BLaER1 (cell line): ENCODE measurements at regions not wholly inside any gene's neighbourhood (a gene's known extent, or its start where the extent isn't known, plus 50 kb on each side); places are given as distances from the start of the nearest gene placed in this dataset.
"Not testable (repeated sequence)": the region's sequence is repeated elsewhere in the genome, so short reads cannot be mapped to it uniquely, and the experiment has no call there.

Source experiments
- H3K27ac ChIP-seq: shearing (Covaris generic); formaldehyde crosslinking; 2 replicates; pipeline ENCODE4 v1.8.1; 2022
- H3K27me3 ChIP-seq: shearing (Covaris generic); formaldehyde crosslinking; 2 replicates; pipeline ENCODE4 v1.8.1; 2022
- H3K36me3 ChIP-seq: shearing (Covaris generic); formaldehyde crosslinking; 2 replicates; pipeline ENCODE4 v1.8.1; 2022
- H3K4me1 ChIP-seq: shearing (Covaris generic); formaldehyde crosslinking; 2 replicates; pipeline ENCODE4 v1.8.1; 2022
- H3K4me2 ChIP-seq: shearing (Covaris generic); formaldehyde crosslinking; 2 replicates; pipeline ENCODE4 v1.8.1; 2022
- H3K4me3 ChIP-seq: shearing (Covaris generic); formaldehyde crosslinking; 2 replicates; pipeline ENCODE4 v1.8.1; 2022
- H3K9ac ChIP-seq: shearing (Covaris generic); formaldehyde crosslinking; 2 replicates; pipeline ENCODE4 v1.8.1; 2022
- H3K9me3 ChIP-seq: shearing (Covaris generic); formaldehyde crosslinking; 2 replicates; pipeline ENCODE4 v1.8.1; 2022
- H4K20me1 ChIP-seq: shearing (Covaris generic); formaldehyde crosslinking; 2 replicates; pipeline ENCODE4 v1.8.1; 2022
- Cebpa-rat ChIP-seq: shearing (Covaris generic); IDR thresholded peaks from 2 replicates; pipeline ENCODE4 v1.8.1; 2022

DNA sequence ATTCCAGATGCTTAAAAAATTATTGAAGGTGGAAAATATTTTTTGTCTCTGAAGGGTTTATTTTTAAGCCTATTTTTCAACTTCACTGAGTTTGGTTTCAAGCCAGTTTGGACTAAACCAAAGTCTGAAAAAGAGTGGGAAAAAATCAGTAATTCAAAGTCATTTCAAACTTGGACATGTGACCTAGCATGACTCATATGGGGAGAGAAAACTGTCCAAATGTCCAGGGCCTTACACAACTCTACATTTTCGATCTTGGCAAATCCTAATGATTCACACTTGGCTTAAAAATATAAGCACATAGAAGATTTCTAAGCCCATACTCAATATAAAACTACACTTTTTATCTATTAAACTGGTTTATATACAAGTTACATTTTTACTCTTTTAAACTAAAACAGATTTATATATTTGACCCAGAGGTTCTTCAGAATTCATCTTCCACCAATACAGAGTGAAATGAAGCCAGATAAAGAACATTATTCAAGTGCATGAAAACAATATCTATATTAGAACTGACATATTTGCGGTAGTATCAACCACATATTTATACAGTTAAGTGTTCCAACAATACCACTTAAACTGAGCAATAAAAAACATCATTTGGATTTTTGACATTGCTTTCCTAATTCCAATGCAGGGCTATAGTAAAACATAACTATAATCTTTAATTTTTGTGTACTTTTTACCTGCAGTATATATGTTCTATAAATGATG, 110.3 kb upstream of the TCF21 start:
- Histone ChIP-seq H3K9ac (no peak overlapping the region), H3K9me3 (no peaks in the 10 kb centered on the region), H3K4me2 (no peak overlapping the region), H4K20me1 (no peaks in the 10 kb centered on the region), H3K36me3 (no peaks in the 10 kb centered on the region), H3K4me3 (no peak overlapping the region), H3K27me3 (no peaks in the 10 kb centered on the region), H3K27ac (no peak overlapping the region), H3K4me1 (no peaks in the 10 kb centered on the region)
- TF ChIP-seq Cebpa-rat, result no peak

DNA sequence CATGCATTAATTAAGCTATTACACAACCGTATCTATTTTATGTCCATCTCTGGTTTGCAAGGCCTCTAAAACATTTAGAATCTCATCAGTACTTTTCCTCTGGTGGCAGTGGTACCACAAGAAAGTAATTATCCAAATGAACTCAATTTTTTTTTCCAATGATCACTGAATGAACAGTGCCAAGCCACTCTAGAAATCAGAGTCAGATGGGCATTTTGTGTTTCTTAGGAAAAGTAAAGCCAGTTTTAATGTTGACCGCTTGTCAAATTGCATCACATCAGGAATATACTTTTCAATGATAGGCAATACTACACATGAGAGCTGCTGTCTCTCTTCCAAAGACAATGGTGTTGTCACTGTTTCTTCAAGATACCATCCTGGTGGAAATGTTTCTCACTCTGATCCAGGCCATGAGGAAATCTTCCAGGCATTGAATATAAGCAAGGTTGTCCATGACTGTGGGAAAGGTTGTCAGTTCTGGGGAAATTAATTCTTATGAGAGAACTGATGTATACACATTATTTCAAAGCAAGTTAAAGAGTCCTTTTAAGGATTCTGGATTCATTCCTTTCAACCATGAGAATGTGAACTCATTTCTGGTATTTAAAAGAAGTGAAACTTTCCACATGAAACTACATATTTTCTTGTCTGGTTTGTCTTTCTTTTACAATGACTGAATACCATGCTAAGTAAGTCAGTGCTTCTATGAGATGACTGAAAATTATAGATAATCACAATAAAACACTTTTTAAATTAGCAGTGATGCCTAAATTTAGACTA, 108.8 kb upstream of the TCF21 start:
- Histone ChIP-seq H3K4me2 (no peak overlapping the region), H3K4me1 (no peaks in the 10 kb centered on the region), H3K4me3 (no peak overlapping the region), H4K20me1 (no peaks in the 10 kb centered on the region), H3K36me3 (no peaks in the 10 kb centered on the region), H3K27ac (no peak overlapping the region), H3K9me3 (no peaks in the 10 kb centered on the region), H3K27me3 (no peaks in the 10 kb centered on the region), H3K9ac (no peak overlapping the region)
- no peak for TF ChIP-seq Cebpa-rat

DNA sequence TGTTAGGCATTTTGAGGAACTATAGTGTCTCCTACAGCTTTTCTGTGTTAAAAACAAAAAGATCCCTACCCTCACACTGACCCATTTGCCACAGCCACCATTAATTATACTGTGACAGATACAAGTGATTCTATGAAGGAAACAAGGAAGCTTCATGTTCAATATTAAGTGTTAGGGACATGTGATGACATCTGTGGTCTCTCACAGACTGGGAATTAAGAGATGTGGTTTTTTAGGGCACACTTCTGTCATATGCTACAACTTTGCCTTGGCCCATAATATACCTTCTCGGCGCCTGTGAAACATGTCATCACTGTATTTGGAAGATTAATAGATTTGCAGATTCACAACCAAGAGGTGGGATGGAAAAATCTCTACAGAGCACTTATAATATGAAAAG, 102.9 kb upstream of the TCF21 start:
- Histone ChIP-seq H3K4me1 (no peaks in the 10 kb centered on the region), H3K4me3 (no peak overlapping the region), H4K20me1 (no peaks in the 10 kb centered on the region), H3K9ac (no peak overlapping the region), H3K27ac (no peak overlapping the region), H3K9me3 (no peaks in the 10 kb centered on the region), H3K4me2 (no peak overlapping the region), H3K36me3 (no peaks in the 10 kb centered on the region), H3K27me3 (no peaks in the 10 kb centered on the region)
- TF ChIP-seq Cebpa-rat, result no peak

DNA sequence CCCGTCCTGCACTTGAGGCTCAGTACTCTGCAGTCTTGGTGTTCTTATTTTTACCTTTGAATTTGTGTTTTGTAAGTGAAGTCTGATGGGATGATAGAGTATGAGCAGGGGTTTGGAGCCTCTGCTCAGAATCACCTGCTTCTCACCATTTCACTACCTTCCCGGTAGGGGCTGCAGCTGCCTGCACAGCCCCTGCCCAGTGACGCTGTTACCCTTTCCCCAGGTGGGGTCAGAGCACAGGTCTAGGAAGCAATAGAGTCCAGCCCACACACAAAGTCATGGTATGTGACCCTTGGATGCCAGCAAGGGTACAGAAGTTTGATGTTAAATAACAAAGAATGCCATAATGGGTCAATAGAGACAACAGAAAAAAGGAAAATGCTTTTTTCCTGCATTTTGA, 101.8 kb upstream of the TCF21 start:
- Histone ChIP-seq H3K4me2 (no peak overlapping the region), H3K4me1 (no peaks in the 10 kb centered on the region), H3K27me3 (no peaks in the 10 kb centered on the region), H3K4me3 (no peak overlapping the region), H3K9me3 (no peaks in the 10 kb centered on the region), H4K20me1 (no peaks in the 10 kb centered on the region), H3K9ac (no peak overlapping the region), H3K36me3 (no peaks in the 10 kb centered on the region), H3K27ac (no peak overlapping the region)
- TF ChIP-seq Cebpa-rat, result no peak

DNA sequence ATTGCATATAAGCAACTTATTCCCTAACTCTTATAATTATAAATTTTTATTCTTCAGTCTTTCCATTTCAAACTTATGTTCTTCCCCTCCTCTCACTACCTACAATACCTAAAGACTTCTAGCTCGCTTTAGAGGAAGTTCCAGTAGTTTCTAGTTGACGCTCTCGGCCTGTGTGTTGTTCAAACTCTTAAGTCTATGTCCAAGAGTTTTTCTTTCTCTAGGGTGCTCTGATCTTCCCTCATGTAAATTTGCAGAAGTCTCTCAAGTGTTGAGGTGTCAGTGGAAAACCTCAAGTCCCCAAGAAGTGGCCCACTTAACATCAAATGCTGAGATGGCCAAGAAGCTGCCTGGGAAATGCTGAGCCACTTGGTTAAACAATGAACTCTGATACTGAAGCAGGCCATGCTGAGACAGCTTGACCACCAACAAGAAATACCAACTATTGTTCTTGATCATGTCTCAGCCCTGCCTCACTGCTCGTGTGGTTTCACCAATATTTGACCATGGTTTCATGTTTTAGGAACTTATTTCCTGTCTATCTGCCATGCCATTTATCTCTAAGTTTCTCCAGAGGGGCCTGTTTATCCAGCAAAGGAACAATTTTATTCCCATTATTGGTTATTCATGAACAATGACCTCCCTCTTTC, 100.9 kb upstream of the TCF21 start:
- Histone ChIP-seq H3K27me3 (no peaks in the 10 kb centered on the region), H4K20me1 (no peaks in the 10 kb centered on the region), H3K4me1 (no peaks in the 10 kb centered on the region), H3K27ac (no peak overlapping the region), H3K4me3 (no peak overlapping the region), H3K4me2 (no peak overlapping the region), H3K9me3 (no peaks in the 10 kb centered on the region), H3K36me3 (no peaks in the 10 kb centered on the region), H3K9ac (no peak overlapping the region)
- no peak for TF ChIP-seq Cebpa-rat

DNA sequence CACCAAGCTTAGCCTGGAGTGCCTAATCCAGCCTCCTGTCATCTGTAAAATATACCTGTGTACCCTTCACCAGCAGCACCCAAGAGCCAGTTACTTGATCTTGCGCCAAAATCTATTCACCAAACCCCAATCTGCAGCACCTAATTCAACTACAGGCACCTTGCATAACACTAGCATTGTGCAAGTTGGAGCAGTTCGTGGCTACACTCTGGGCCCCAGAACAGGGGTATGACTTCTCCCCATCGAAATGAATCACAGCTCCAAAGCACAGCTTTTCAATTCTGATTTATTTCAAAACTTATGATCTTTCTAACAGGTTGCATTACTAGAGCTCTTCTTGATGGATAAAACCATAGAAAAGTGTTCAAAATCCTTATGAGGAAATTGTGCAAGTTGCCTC, 100.4 kb upstream of the TCF21 start:
- Histone ChIP-seq H3K27me3 (no peaks in the 10 kb centered on the region), H3K36me3 (no peaks in the 10 kb centered on the region), H3K9me3 (no peaks in the 10 kb centered on the region), H3K4me1 (no peaks in the 10 kb centered on the region), H4K20me1 (no peaks in the 10 kb centered on the region), H3K27ac (no peak overlapping the region), H3K9ac (no peak overlapping the region), H3K4me2 (no peak overlapping the region), H3K4me3 (no peak overlapping the region)
- TF ChIP-seq Cebpa-rat, result no peak

DNA sequence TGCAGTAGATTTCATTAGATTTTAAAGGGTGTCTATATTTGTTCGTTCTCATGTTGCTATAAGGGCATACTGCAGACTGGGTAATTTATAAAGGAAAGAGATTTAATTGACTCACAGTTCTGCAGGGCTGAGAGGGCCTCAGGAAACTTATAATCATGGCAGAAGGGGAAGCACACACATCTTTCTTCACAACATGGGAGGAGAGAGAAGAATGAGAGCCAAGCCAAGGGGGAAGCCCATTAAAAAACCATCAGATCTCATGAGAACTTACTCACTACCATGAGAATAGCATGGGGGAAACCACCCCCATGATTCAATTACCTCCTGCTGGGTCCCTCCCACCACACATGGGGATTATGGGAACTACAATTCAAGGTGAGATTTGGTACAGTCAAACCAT, 99.5 kb upstream of the TCF21 start:
- not testable (repeated sequence) for H3K4me1 ChIP-seq, H3K27me3 ChIP-seq, H3K4me2 ChIP-seq, H3K9ac ChIP-seq, H4K20me1 ChIP-seq, H3K4me3 ChIP-seq, H3K9me3 ChIP-seq, H3K27ac ChIP-seq, H3K36me3 ChIP-seq

DNA sequence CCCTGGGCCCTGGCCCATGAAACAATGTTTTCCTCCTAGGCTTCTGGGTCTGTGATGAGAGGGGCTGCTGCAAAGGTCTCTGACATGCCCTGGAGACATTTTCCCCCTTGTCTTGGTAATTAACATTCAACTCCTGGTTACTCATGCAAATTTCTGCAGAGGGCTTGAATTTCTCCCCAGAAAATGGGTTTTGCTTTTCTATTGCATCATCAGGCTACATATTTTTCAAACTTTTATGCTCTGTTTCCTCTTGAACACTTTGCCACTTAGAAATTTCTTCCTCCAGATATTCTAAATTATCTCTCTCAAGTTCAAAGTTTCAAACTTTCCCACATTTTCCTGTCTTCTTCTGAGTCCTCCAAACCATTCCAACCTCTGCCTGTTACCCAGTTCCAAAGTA, 98.2 kb upstream of the TCF21 start:
- not testable (repeated sequence) for H3K9me3 ChIP-seq, H3K27ac ChIP-seq, H3K4me1 ChIP-seq, H3K36me3 ChIP-seq, H3K4me3 ChIP-seq, H3K9ac ChIP-seq, H4K20me1 ChIP-seq, H3K27me3 ChIP-seq, H3K4me2 ChIP-seq

DNA sequence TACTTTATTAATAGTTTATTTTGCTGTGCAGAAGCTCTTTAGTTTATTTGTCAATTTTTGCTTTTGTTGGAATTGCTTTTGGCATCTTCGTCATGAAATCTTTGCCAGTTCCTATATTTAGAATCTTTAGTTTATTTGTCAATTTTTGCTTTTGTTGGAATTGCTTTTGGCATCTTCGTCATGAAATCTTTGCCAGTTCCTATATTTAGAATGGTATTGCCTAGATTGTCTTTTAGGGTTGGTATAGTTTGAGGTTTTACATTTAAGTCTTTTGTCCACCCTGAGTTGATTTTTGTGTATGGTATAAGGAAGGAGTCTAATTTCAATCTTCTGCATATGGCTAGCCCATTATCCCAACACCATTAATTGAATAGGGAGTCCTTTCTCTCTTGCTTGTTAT, 93.9 kb upstream of the TCF21 start:
- H3K4me2 ChIP-seq, H4K20me1 ChIP-seq, H3K4me3 ChIP-seq, H3K36me3 ChIP-seq, H3K9ac ChIP-seq, H3K27me3 ChIP-seq, H3K27ac ChIP-seq, H3K4me1 ChIP-seq: not testable (repeated sequence)
- H3K9me3 ChIP-seq, result peaks cover 21% of the 10 kb centered on the region

DNA sequence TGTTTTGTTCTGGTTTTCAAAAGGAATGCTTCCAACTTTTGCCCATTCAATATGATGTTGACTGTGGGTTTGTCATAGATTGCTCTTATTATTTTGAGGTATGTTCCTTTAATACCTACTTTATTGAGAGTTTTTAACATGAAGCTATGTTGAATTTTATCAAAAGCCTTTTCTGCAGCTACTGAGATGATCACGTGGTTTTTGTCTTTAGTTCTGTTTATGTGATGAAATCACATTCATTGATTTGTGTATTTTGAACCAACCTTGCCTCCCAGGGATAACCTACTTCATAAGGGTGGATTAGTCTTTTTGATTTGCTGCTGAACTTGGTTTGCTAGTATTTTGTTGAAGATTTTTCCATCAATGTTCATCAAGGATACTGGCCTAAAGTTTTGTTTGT, 92.7 kb upstream of the TCF21 start:
- peaks cover 21% of the 10 kb centered on the region for H3K9me3 ChIP-seq
- H3K9ac ChIP-seq, result no peak overlapping the region
- no peaks in the 10 kb centered on the region for H3K4me1 ChIP-seq
- TF ChIP-seq Cebpa-rat, result no peak
- H3K27ac ChIP-seq, result no peak overlapping the region
- H3K4me3 ChIP-seq, result no peak overlapping the region
- H3K4me2 ChIP-seq, result no peak overlapping the region
- no peaks in the 10 kb centered on the region for H3K36me3 ChIP-seq
- no peaks in the 10 kb centered on the region for H4K20me1 ChIP-seq
- no peaks in the 10 kb centered on the region for H3K27me3 ChIP-seq
